GM23338 (cell line): ENCODE measurements at regions not wholly inside any gene's neighbourhood (a gene's known extent, or its start where the extent isn't known, plus 50 kb on each side); places are given as distances from the start of the nearest gene placed in this dataset.

Source experiments
- ATAC-seq: fragments of 200-7000 bp; cut with Tn5 transposase; 3 replicates; pipeline ENCODE4 v1.9.1; 2020
- DNase-seq: peaks from one replicate; pipeline ENCODE4 v3.0.0-alpha.2; 2015; ENCODE audit warnings: low spot score
- H2AFZ ChIP-seq: fragments of 200-600 bp; sonication (generic); 2 replicates; pipeline ENCODE4 v1.8.0; 2016; ENCODE audit warnings: antibody characterized with exemption, mild to moderate bottlenecking, moderate library complexity
- H3F3A ChIP-seq: fragments of 200-600 bp; sonication (generic); replicated peaks from 2 replicates; pipeline ENCODE4 v1.8.0; 2017; ENCODE audit warnings: antibody characterized with exemption, mixed run types, low read depth
- H3K27ac ChIP-seq: fragments of 200-600 bp; sonication (generic); 2 replicates; pipeline ENCODE4 v1.6.1; 2016; ENCODE audit warnings: low read depth
- H3K27me3 ChIP-seq: fragments of 200-600 bp; sonication (generic); 2 replicates; pipeline ENCODE4 v1.8.0; 2016; ENCODE audit warnings: mild to moderate bottlenecking, mixed run types, moderate library complexity; ENCODE audit not compliant: insufficient read depth
- H3K36me3 ChIP-seq: fragments of 200-600 bp; sonication (generic); 2 replicates; pipeline ENCODE4 v1.8.0; 2016; ENCODE audit warnings: mild to moderate bottlenecking; ENCODE audit not compliant: insufficient read depth
- H3K4me1 ChIP-seq: fragments of 200-600 bp; sonication (generic); 2 replicates; pipeline ENCODE4 v1.8.0; 2016; ENCODE audit warnings: mild to moderate bottlenecking, moderate library complexity; ENCODE audit not compliant: insufficient read depth
- H3K4me2 ChIP-seq: fragments of 200-600 bp; sonication (generic); 2 replicates; pipeline ENCODE4 v1.7.1; 2017; ENCODE audit warnings: mixed run types
- H3K4me3 ChIP-seq: fragments of 200-600 bp; sonication (generic); 2 replicates; pipeline ENCODE4 v1.6.1; 2016; ENCODE audit warnings: mixed run types
- H3K79me2 ChIP-seq: fragments of 200-600 bp; sonication (generic); replicated peaks from 2 replicates; pipeline ENCODE4 v1.8.0; 2017; ENCODE audit warnings: mild to moderate bottlenecking; ENCODE audit not compliant: insufficient read depth
- H3K9me2 ChIP-seq: fragments of 200-600 bp; sonication (generic); 2 replicates; pipeline ENCODE4 v1.8.0; 2017; ENCODE audit not compliant: insufficient read depth
- H4K20me1 ChIP-seq: fragments of 200-600 bp; sonication (generic); replicated peaks from 2 replicates; pipeline ENCODE4 v1.8.0; 2017; ENCODE audit warnings: mild to moderate bottlenecking; ENCODE audit not compliant: insufficient read depth
- H3K27ac Mint-ChIP-seq: 2 replicates; pipeline ENCODE4 v1.8.0; 2020; ENCODE audit warnings: inconsistent platforms, mild to moderate bottlenecking, moderate library complexity, mixed read lengths
- H3K27me3 Mint-ChIP-seq: 3 replicates; pipeline ENCODE4 v1.8.0; 2022; ENCODE audit warnings: low read depth, mild to moderate bottlenecking, moderate library complexity, mixed read lengths, inconsistent platforms; ENCODE audit not compliant: insufficient read depth, poor library complexity
- H3K36me3 Mint-ChIP-seq: 3 replicates; pipeline ENCODE4 v1.8.0; 2021; ENCODE audit warnings: low read depth, mild to moderate bottlenecking, inconsistent platforms, moderate library complexity, mixed read lengths
- H3K4me1 Mint-ChIP-seq: 3 replicates; pipeline ENCODE4 v1.8.0; 2020; ENCODE audit warnings: mild to moderate bottlenecking, inconsistent platforms, mixed read lengths
- H3K4me3 Mint-ChIP-seq: 3 replicates; pipeline ENCODE4 v1.8.0; 2021; ENCODE audit warnings: moderate library complexity, mild to moderate bottlenecking, inconsistent platforms, mixed read lengths
- H3K9me3 Mint-ChIP-seq: 3 replicates; pipeline ENCODE4 v1.8.0; 2020; ENCODE audit warnings: moderate library complexity, mild to moderate bottlenecking, inconsistent platforms, mixed read lengths
- CREB1 ChIP-seq: fragments of 250-450 bp; sonication (Bioruptor Pico); IDR thresholded peaks from 2 replicates; pipeline ENCODE4 v1.5.0; 2020; ENCODE audit warnings: low read depth, mild to moderate bottlenecking, moderate library complexity
- POLR2AphosphoS5 ChIP-seq: IDR thresholded peaks from 2 replicates; pipeline ENCODE4 v1.6.1; 2016; ENCODE audit warnings: antibody characterized with exemption, low read depth
- ZNF331 ChIP-seq: fragments of 250-450 bp; sonication (Bioruptor Pico); IDR thresholded peaks from 2 replicates; pipeline ENCODE4 v1.5.0; 2020; ENCODE audit warnings: low read depth, mild to moderate bottlenecking, moderate library complexity
- ZNF462 ChIP-seq: fragments of 250-450 bp; sonication (Bioruptor Pico); IDR thresholded peaks from 2 replicates; pipeline ENCODE4 v1.5.0; 2020; ENCODE audit warnings: mild to moderate bottlenecking, moderate library complexity
- TF ChIP-seq, protein P1 (sequence below), 2 experiments: fragments of 200-600 bp in 1 of 2; sonication (generic) in 1 of 2; conservative IDR thresholded peaks; 2 replicates each; pipeline versions ENCODE4 v1.5.1 to v1.6.1; 2016 to 2017; ENCODE audit warnings: antibody characterized with exemption in 2 of 2, low read depth in 2 of 2, mild to moderate bottlenecking in 2 of 2, moderate library complexity in 1 of 2
- TF ChIP-seq, protein P2 (sequence below): IDR thresholded peaks from 2 replicates; pipeline ENCODE4 v1.6.1; 2016; ENCODE audit warnings: antibody characterized with exemption

- TF ChIP-seq ZNF462: no peak
- TF ChIP-seq, protein P1, sequence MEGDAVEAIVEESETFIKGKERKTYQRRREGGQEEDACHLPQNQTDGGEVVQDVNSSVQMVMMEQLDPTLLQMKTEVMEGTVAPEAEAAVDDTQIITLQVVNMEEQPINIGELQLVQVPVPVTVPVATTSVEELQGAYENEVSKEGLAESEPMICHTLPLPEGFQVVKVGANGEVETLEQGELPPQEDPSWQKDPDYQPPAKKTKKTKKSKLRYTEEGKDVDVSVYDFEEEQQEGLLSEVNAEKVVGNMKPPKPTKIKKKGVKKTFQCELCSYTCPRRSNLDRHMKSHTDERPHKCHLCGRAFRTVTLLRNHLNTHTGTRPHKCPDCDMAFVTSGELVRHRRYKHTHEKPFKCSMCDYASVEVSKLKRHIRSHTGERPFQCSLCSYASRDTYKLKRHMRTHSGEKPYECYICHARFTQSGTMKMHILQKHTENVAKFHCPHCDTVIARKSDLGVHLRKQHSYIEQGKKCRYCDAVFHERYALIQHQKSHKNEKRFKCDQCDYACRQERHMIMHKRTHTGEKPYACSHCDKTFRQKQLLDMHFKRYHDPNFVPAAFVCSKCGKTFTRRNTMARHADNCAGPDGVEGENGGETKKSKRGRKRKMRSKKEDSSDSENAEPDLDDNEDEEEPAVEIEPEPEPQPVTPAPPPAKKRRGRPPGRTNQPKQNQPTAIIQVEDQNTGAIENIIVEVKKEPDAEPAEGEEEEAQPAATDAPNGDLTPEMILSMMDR (conservative IDR thresholded peaks at IDR 0.05; ENCODE audit: low read depth in 2 of 2): no peak
- TF ChIP-seq, protein P2, sequence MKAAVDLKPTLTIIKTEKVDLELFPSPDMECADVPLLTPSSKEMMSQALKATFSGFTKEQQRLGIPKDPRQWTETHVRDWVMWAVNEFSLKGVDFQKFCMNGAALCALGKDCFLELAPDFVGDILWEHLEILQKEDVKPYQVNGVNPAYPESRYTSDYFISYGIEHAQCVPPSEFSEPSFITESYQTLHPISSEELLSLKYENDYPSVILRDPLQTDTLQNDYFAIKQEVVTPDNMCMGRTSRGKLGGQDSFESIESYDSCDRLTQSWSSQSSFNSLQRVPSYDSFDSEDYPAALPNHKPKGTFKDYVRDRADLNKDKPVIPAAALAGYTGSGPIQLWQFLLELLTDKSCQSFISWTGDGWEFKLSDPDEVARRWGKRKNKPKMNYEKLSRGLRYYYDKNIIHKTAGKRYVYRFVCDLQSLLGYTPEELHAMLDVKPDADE: no peak
- no peak for TF ChIP-seq CREB1 (CRISPR knock-in tag)
These were observed 107.0 kb downstream of the ZNF486 start (continued) for GRCh38 chr19:20273951-20274570.

GRCh38 chr19:20273376-20273775 lies 106.4 kb downstream of the ZNF486 start:
- Histone ChIP-seq H3K36me3 (no peaks in the 10 kb centered on the region), H3K4me2 (no peak overlapping the region), H3K4me3 (no peak overlapping the region), H3K9me2 (no peaks in the 10 kb centered on the region), H4K20me1 (no peaks in the 10 kb centered on the region), H3K27ac (no peak overlapping the region), H2AFZ (0 out of 2 replicates have a peak overlapping the region, but pooled peaks have one; percentile 66), H3K27me3 (no peaks in the 10 kb centered on the region), H3F3A (no peaks in the 10 kb centered on the region), H3K4me1 (peaks cover 6% of the 10 kb centered on the region), H3K79me2 (no peaks in the 10 kb centered on the region)
- DNase-seq (no peak), ATAC-seq (no peak)
- no peaks in the 10 kb centered on the region for H3K36me3 Mint-ChIP-seq
- H3K27me3 Mint-ChIP-seq: peaks cover 5% of the 10 kb centered on the region
- peak overlapping the region; percentile 12; the same call in 1 of the 2 replicates for H3K27ac Mint-ChIP-seq
- H3K9me3 Mint-ChIP-seq: no peaks in the 10 kb centered on the region
- H3K4me1 Mint-ChIP-seq: peaks cover 19% of the 10 kb centered on the region
- H3K4me3 Mint-ChIP-seq: no peak overlapping the region
- no peak for TF ChIP-seq ZNF462
- no peak for TF ChIP-seq POLR2AphosphoS5
- TF ChIP-seq ZNF331 (CRISPR knock-in tag): no peak
